H9 (cell line): ENCODE measurements at regions not wholly inside any gene's neighbourhood (a gene's known extent, or its start where the extent isn't known, plus 50 kb on each side); places are given as distances from the start of the nearest gene placed in this dataset.
A peak's percentile ranks its signal among the peaks of the same experiment; 100 is the strongest.

ENCODE experiments used
- DNase-seq: peaks from one replicate; pipeline ENCODE4 v3.0.0-alpha.2; 2017
- H2AFZ ChIP-seq: one replicate; pipeline ENCODE4 v1.6.1; 2013; ENCODE audit warnings: mild to moderate bottlenecking, low read length, control low read depth, moderate library complexity
- H2AK5ac ChIP-seq: 2 replicates; pipeline ENCODE4 v1.6.1; 2013; ENCODE audit warnings: low read length, control low read depth, mixed read lengths; ENCODE audit not compliant: insufficient read length
- H2BK120ac ChIP-seq: one replicate; pipeline ENCODE4 v1.6.1; 2013; ENCODE audit warnings: low read depth, mild to moderate bottlenecking, low read length, control low read depth, inconsistent platforms; ENCODE audit not compliant: poor library complexity, severe bottlenecking
- H2BK12ac ChIP-seq: 2 replicates; pipeline ENCODE4 v1.6.1; 2013; ENCODE audit warnings: low read length, control low read depth, mixed read lengths, low read depth; ENCODE audit not compliant: insufficient read length
- H2BK15ac ChIP-seq: 2 replicates; pipeline ENCODE4 v1.6.1; 2013; ENCODE audit warnings: low read depth, low read length, control low read depth
- H2BK20ac ChIP-seq: one replicate; pipeline ENCODE4 v1.6.1; 2013; ENCODE audit warnings: low read depth, mild to moderate bottlenecking, low read length, control low read depth, inconsistent platforms; ENCODE audit not compliant: poor library complexity, severe bottlenecking
- H2BK5ac ChIP-seq: 2 replicates; pipeline ENCODE4 v1.6.1; 2013; ENCODE audit warnings: low read length, control low read depth, mixed read lengths; ENCODE audit not compliant: insufficient read length
- H3K14ac ChIP-seq: 2 replicates; pipeline ENCODE4 v1.6.1; 2013; ENCODE audit warnings: low read length, control low read depth; ENCODE audit not compliant: insufficient read depth
- H3K18ac ChIP-seq: 2 replicates; pipeline ENCODE4 v1.6.1; 2013; ENCODE audit warnings: low read depth, mild to moderate bottlenecking, mixed read lengths, low read length, control low read depth; ENCODE audit not compliant: insufficient read length
- H3K23ac ChIP-seq: 2 replicates; pipeline ENCODE4 v1.6.1; 2013; ENCODE audit warnings: low read length, control low read depth, mixed read lengths, low read depth; ENCODE audit not compliant: insufficient read length
- H3K23me2 ChIP-seq: 2 replicates; pipeline ENCODE4 v1.6.1; 2013; ENCODE audit warnings: low read depth, mild to moderate bottlenecking, mixed read lengths, low read length, control low read depth; ENCODE audit not compliant: insufficient read length, poor library complexity, severe bottlenecking
- H3K27ac ChIP-seq: 2 replicates; pipeline ENCODE4 v1.5.1; 2013; ENCODE audit warnings: low read length, control low read depth, mixed read lengths, low read depth; ENCODE audit not compliant: insufficient read length
- H3K27me3 ChIP-seq: 2 replicates; pipeline ENCODE4 v1.6.1; 2013; ENCODE audit warnings: low read length, control low read depth, inconsistent platforms; ENCODE audit not compliant: insufficient read depth
- H3K4ac ChIP-seq: 2 replicates; pipeline ENCODE4 v1.6.1; 2013; ENCODE audit warnings: low read depth, mild to moderate bottlenecking, control low read depth, inconsistent platforms, low read length, moderate library complexity
- H3K4me1 ChIP-seq: 2 replicates; pipeline ENCODE4 v1.6.1; 2013; ENCODE audit warnings: low read length, control low read depth, inconsistent platforms; ENCODE audit not compliant: insufficient read depth
- H3K4me2 ChIP-seq: 2 replicates; pipeline ENCODE4 v1.6.1; 2013; ENCODE audit warnings: low read length, control low read depth, mixed read lengths; ENCODE audit not compliant: insufficient read length, insufficient read depth
- H3K56ac ChIP-seq: 2 replicates; pipeline ENCODE4 v1.6.1; 2013; ENCODE audit warnings: low read depth, mild to moderate bottlenecking, mixed read lengths, low read length, control low read depth; ENCODE audit not compliant: insufficient read length
- H3K79me1 ChIP-seq: 2 replicates; pipeline ENCODE4 v1.6.1; 2013; ENCODE audit warnings: low read depth, mild to moderate bottlenecking, moderate library complexity, low read length, control low read depth, inconsistent platforms; ENCODE audit not compliant: insufficient read depth, poor library complexity, severe bottlenecking
- H3K79me2 ChIP-seq: 2 replicates; pipeline ENCODE4 v1.6.1; 2013; ENCODE audit warnings: low read length, control low read depth, inconsistent platforms; ENCODE audit not compliant: insufficient read depth
- H3K9ac ChIP-seq: 2 replicates; pipeline ENCODE4 v1.6.1; 2013; ENCODE audit warnings: low read length, control low read depth, mixed read lengths; ENCODE audit not compliant: insufficient read length; ENCODE audit errors: extremely low read depth
- H3K9me3 ChIP-seq: one replicate; pipeline ENCODE4 v1.6.1; 2013; ENCODE audit warnings: low read depth, low read length, inconsistent platforms; ENCODE audit not compliant: control insufficient read depth
- H3T11ph ChIP-seq: one replicate; pipeline ENCODE4 v1.6.1; 2013; ENCODE audit warnings: mild to moderate bottlenecking, low read length, control low read depth, inconsistent platforms
- H4K20me1 ChIP-seq: one replicate; pipeline ENCODE4 v1.6.1; 2013; ENCODE audit not compliant: control insufficient read depth, insufficient read length, insufficient read depth
- H4K5ac ChIP-seq: 2 replicates; pipeline ENCODE4 v1.6.1; 2013; ENCODE audit warnings: low read depth, mild to moderate bottlenecking, mixed read lengths, low read length, control low read depth; ENCODE audit not compliant: insufficient read length
- H4K8ac ChIP-seq: replicated peaks from 2 replicates; pipeline ENCODE4 v1.6.1; 2013; ENCODE audit warnings: low read length, control low read depth, mixed read lengths, low read depth; ENCODE audit not compliant: insufficient read length
- H4K91ac ChIP-seq: 2 replicates; pipeline ENCODE4 v1.6.1; 2013; ENCODE audit warnings: low read depth, mild to moderate bottlenecking, moderate library complexity, mixed read lengths, low read length, control low read depth; ENCODE audit not compliant: insufficient read length
- H3K27ac Mint-ChIP-seq, 3 experiments: 2 replicates in 2 of 3; 3 replicates in 1 of 3; pipeline ENCODE4 v1.8.0; 2020 to 2021; ENCODE audit warnings: mixed read lengths in 3 of 3, mild to moderate bottlenecking in 1 of 3, moderate library complexity in 1 of 3
- H3K27me3 Mint-ChIP-seq: 2 replicates; pipeline ENCODE4 v1.8.0; 2021; ENCODE audit warnings: low read depth, mild to moderate bottlenecking, moderate library complexity, mixed read lengths
- H3K36me3 Mint-ChIP-seq, 3 experiments: 2 replicates in 2 of 3; 3 replicates in 1 of 3; pipeline ENCODE4 v1.8.0; 2020 to 2021; ENCODE audit warnings: low read depth in 3 of 3, mixed read lengths in 3 of 3; ENCODE audit not compliant: insufficient read depth in 1 of 3
- H3K4me1 Mint-ChIP-seq, 2 experiments: 2 replicates each; pipeline ENCODE4 v1.8.0; 2020; ENCODE audit warnings: mixed read lengths in 2 of 2
- H3K4me3 Mint-ChIP-seq, 2 experiments: 2 replicates in 1 of 2; 3 replicates in 1 of 2; pipeline ENCODE4 v1.8.0; 2020 to 2021; ENCODE audit warnings: mild to moderate bottlenecking in 2 of 2, mixed read lengths in 2 of 2, moderate library complexity in 1 of 2
- H3K9me3 Mint-ChIP-seq, 2 experiments: 2 replicates in 1 of 2; 3 replicates in 1 of 2; pipeline ENCODE4 v1.8.0; 2020; ENCODE audit warnings: mild to moderate bottlenecking in 2 of 2, mixed read lengths in 2 of 2, moderate library complexity in 1 of 2
- CTCF ChIP-seq: fragments of 200-600 bp; sonication (generic); conservative IDR thresholded peaks from 3 replicates; pipeline ENCODE4 v1.8.0; 2021; ENCODE audit warnings: antibody characterized with exemption, mild to moderate bottlenecking
- WGBS: extraction: QIAGEN DNeasy Blood & Tissue Kit; methylation state at CpG from one replicate; pipeline ENCODE4 v1.1.7; 2013; ENCODE audit warnings: missing lambda C conversion rate, low lambda C conversion rate, mixed read lengths; ENCODE audit not compliant: insufficient read length; ENCODE audit errors: extremely low coverage; 5-methylcytosine and 5-hydroxymethylcytosine counted together

GRCh38 chr22:49232319-49233067 lies 595.2 kb downstream of the BRD1 start:
- Histone ChIP-seq H3K27ac (no peak overlapping the region), H2BK20ac (no peak overlapping the region), H3K56ac (no peak overlapping the region), H4K20me1 (no peaks in the 10 kb centered on the region), H3K4me2 (no peak overlapping the region), H3K27me3 (no peaks in the 10 kb centered on the region), H3T11ph (no peak overlapping the region), H2BK15ac (no peak overlapping the region), H3K23me2 (no peaks in the 10 kb centered on the region), H3K4ac (no peak overlapping the region), H2BK12ac (no peak overlapping the region), H3K23ac (no peak overlapping the region), H3K18ac (no peak overlapping the region), H3K79me2 (no peaks in the 10 kb centered on the region), H3K9me3 (no peaks in the 10 kb centered on the region), H3K14ac (no peak overlapping the region), H2BK120ac (no peak overlapping the region), H2AK5ac (no peak overlapping the region), H4K8ac (no peak overlapping the region), H4K91ac (no peak overlapping the region), H4K5ac (no peak overlapping the region), H2BK5ac (no peak overlapping the region), H3K79me1 (no peaks in the 10 kb centered on the region), H3K4me1 (no peaks in the 10 kb centered on the region; the same call in 1 of the 2 replicates), H3K9ac (no peak overlapping the region), H2AFZ (no peak overlapping the region)
- Mint-ChIP-seq H3K4me3 (no peak overlapping the region), H3K4me1 (peaks cover 12 to 15% of the 10 kb centered on the region in 2 experiments), H3K27me3 (peaks cover 3% of the 10 kb centered on the region), H3K36me3 (no peaks in the 10 kb centered on the region), H3K27ac (no peak overlapping the region), H3K9me3 (peaks cover 0 to 2% of the 10 kb centered on the region in 2 experiments; a peak in 2 of 5 replicates)
- TF ChIP-seq CTCF, result no peak
- DNase-seq, result peak; percentile 21
- WGBS, result no CpG with 5 or more reads among the region's 23 CpGs
